NCI-H510A (cell line): ENCODE measurements at regions not wholly inside any gene's neighbourhood (a gene's known extent, or its start where the extent isn't known, plus 50 kb on each side); places are given as distances from the start of the nearest gene placed in this dataset.
A peak's percentile ranks its signal among the peaks of the same experiment; 100 is the strongest.
"Not testable (repeated sequence)": the region's sequence is repeated elsewhere in the genome, so short reads cannot be mapped to it uniquely, and the experiment has no call there.

Experiments
- DNase-seq: peaks from one replicate; lab custom pipeline; 2025; lab: John Stamatoyannopoulos, UW

DNA sequence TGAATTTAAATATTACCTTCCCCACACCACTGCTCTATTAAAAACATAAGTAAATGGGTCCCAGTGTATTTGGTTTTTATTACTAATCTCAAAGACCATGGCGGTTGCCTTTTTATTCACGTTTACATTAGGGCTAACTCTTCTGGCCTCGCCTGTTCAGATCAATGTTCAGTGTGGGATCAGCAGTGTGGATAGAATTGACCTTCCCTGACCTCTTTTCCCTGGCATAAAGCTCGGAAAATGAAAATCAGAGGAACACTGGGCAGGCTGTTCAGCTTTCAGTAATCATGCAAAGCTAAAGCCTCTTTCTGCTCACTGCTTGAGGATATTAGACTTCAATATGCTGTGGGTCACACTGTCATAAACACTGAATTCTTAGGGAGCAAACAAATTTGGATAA, 422.6 kb upstream of the ONECUT1 start:
- DNase-seq = no peak

DNA sequence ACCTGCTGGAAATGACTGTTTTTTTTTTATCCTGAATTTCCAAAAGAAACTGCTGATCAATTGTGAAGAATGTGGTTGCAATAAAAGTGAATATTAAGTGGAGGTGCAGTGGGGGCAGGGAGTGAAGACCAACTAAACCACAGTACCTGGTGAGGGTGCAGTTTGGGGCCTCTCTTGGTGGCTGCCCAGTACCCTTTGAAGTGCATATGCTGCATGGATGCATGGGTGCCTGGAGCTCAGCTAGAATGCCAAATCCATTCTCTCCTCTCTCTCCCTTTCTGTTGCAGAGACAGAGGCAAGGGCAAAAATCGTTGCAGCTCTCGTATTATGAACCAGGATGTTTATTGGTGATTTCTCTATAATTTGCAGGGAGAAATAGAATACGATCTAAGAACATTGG, 420.5 kb upstream of the ONECUT1 start:
- no peak for DNase-seq

DNA sequence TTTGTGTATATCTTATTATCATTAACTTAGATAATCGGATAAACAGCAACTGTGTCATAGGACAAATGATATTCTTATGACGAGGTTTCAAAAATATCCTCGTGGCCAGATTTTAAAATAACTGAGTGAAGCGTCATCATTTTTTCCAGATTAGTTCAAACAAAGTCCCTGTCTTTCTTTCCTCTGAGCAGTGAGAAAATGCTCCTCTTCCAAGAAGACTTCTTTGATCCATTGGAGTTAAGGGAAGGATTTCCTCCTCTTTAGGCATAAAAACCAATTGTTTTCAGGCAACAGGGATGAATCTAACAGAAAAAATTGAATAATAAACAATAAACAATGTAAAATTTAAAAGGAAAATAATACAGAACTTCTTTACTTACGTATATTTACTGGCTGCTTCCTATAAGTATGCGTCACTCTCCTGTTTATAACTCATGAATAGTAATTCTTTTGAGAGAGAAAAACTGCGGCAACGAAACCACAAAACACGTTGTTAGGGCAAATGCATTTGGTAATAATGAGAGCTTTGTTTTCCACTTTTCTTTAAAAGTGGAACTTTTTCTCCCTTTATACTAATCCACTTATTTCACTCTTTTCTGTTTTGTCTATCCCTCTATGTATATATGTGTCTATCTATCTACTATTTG, 419.4 kb upstream of the ONECUT1 start:
- DNase-seq = no peak

DNA sequence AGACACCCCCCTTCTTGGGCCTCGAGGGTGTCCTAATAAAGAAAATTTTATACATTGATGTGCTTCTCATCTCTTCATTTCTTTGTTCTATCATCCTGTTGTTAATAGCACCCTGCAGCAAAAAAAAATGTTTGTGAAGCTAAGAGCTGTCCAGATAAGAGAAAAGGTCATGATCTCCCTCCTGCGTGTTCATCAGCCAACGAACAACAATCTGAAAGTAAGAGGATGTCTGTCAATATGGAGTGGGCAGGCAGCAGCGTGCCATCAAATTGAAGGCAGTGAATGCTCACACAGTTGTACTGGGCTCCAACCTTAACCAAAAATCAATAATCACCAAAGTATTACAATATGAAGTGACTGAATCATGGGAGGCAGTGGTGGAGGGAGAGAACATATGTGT, 418.6 kb upstream of the ONECUT1 start:
- DNase-seq = no peak

DNA sequence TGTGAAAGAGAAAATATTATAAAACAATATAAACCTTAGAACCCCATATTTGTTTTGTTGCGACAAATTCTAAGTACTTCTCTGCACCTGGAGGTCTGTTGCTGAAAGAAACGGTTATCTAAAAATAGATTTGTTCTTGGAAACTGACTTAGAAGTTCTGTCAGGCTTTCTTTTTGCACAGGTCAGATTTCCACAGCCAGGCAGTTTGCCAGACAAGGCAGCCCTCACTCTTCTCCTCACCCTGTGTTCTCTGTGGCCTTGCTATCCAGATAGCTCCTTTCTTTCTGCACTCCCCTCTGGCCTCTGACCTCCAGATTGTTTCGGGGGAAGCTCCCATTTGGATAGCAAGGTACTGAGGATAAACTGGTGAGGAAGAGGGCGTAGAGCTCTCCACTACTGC, 413.3 kb upstream of the ONECUT1 start:
- DNase-seq = no peak

DNA sequence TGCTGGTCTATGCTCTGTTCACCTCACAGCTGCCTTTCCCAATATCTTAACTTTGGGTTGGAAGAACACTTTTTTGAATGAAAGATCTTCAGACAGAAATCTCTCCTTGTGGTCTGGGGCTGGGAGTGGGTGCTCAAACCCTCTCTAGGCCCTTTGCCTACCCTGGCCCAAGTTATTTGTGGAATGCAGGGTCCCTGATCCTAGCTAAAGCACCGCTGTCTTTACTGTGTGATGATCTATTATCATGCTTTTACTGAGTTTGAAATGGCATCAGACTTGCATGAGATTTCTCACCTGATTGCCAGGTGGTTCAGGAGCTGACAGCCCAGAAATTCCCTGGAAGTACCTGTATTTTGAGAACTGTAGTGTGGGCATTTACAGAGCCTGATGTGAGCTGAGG, 412.7 kb upstream of the ONECUT1 start:
- no peak for DNase-seq

DNA sequence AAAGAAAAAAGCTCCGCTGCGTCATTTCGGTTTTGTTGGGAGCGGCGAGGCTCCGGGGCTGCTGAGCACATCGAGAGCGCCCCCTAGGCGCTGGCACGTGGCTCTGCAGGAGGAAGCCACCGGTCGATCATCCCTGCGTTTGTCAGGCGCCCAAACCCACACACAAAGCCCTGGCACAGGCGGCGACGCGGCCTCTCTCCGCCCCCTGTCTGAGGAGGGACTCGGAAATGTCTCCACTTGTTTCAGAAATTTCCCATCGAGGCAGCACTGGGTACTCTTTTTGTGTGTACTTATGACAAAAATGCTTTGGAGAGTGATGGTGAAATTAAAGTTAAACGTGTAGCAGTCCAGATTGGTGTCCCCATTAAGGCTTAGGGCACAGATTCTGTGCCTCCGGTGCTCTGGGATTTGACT, 407.3 kb upstream of the ONECUT1 start:
- DNase-seq = peak; percentile 7

DNA sequence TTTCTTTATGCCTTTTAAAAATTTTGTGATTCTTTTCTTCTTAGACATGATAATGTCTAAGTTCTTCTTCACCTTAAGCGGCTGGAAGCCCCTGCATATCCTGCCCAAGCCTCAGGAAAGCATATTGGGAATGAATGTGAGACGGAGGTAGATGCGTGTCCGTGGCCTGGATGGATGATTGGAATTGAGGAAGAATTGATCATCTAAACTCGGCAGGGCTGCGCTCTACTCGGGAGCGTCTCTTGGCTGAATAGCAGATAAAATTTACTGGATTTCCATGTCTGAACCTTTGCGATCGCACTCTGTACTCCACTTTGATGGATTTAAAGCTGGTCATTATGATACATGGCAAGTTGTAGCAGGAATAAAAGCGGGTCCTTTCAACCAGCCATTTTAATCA, 406.7 kb upstream of the ONECUT1 start:
- DNase-seq = no peak

DNA sequence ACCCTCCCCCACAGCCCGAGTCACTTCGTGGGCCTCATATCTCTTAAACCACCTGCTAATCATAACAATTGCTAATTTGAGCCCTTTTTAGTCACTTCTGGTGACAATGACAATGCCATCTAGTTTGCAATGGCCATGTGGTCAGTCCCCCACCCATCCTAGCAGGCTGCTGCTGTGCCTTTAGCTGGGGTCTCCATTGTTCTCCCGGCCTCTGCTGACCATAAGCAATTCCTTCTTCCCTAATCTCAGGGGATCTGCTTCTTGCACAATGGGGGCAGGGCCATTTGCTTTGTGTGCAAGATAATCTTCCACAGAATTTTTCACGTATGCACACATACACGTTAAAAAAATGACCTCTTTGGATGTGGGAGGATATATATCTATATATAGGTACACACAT, 406.1 kb upstream of the ONECUT1 start:
- DNase-seq = no peak

DNA sequence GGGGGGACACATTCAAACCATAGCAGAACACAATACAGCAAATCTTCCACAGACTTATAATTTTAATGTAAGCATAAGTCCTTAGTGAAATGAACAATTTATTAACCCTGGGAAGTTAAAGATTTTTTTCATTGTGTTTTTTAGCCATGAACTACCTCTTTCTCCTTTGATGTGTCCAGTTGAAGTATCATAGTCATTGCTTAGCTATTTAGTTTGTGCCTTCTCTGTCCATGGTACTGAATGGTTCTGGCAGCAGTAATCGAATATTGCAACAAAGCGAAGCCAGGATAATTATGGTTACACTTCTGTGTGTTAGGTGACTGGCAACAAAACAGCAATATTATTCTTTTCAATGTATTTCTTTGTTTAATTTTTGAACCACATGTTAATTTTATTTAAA, 403.0 kb upstream of the ONECUT1 start:
- no peak for DNase-seq

DNA sequence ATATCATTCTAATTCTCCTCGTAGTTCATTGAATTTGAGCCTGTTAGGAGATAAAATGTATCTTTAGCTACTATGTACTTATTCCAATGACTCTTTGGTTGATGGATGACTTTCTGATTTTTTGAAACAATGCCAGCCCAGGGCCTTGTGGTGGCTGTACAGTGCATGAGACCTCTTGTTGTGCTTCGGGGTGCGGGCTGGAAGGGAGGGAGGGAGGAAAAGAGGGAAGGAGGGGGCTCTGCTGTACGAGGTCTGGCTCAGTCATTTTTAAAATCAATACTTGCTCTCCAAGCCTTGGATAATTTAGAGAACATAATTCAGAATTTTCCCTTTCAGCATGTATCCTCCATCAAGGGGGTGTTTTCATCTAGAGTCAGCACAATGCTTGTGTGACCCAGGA, 399.7 kb upstream of the ONECUT1 start:
- DNase-seq = no peak

DNA sequence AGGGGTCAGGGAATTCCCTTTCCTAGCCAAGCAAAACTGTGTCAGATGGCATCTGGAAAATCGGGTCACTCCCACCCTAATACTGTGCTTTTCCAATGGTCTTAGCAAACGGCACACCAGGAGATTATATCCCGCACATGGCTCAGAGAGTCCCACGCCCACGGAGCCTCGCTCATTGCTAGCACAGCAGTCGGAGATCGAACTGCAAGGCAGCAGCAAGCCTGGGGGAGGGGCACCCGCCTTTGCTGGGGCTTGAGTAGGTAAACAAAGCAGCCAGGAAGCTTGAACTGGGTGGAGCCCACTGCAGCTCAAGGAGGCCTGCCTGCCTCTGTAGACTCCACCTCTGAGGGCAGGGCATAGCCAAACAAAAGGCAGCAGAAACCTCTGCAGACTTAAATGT, 393.3 kb upstream of the ONECUT1 start:
- not testable (repeated sequence) for DNase-seq

DNA sequence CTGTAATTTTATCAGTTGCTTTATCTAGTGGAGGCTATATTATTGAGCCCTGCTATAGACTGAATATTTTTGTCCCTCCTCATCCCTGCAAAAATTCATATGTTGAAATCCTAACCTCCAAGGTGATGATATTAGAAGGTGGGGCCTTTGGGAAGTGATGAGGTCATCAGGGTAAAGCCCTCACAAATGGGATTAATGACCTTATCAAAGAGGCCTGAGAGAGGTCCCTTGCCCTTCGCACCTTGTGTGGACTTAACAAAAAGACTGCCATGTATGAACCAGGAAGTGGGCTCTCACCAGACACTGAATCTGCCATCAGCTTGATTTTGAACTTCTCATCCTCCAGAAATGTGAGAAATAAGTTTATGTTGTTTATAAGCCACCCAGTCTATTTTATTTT, 381.4 kb upstream of the ONECUT1 start:
- no peak for DNase-seq

DNA sequence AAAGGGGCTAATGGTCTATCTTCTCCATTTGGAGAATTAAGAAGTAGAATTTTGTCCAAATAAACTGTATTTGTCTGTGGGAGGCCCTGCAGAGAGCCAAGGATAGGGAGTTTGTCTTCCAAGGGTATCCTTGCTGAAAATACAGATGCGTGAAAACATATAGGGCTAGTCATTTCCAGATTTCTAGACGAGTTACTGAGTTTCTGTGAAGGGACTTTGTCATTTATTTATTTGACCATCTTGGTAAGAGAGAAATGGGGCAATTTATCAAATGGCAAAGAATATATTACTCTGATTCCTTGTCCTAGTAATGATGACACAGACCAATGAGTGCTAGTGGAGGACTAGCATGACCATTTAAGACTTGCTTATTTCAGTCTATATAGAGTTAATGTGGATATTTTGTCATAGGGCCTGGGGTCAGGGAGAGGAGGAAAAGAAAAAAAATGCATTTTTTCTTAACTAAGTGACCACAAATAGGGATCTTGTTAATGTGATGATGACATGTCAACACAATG, 376.6 kb upstream of the ONECUT1 start:
- no peak for DNase-seq

DNA sequence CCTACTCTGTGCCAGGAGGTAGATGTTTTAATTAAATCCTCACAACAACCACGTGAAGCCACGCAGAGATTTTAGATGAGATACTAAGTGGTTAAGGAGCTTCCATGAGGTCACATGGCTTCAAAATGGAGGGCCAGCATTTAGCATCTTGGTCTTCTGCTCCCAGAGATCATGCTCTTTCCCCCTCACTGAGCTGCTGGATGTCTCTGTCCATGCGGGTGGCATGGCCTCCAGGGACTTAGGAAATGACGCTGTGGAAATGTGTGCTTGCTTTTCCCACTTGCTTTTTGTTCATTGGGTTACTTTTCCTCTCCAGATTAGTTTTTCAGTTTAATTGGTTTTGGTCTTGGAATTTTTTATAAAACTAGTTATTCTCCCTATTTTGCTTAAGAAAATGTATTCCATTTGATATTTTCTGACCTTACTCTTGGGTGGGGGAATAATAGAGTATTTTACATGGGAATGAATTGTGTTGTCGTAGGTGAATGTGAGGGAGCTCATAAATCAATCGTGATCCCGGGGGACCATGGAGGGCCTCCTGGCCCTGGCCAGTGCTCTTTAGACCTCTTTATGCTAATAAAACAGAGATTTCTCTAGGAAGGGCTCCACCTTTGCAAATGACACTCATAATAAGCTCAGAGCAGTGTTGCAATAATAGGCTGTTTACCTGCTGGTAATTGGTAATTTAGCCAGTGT, 376.0 kb upstream of the ONECUT1 start:
- no peak for DNase-seq

DNA sequence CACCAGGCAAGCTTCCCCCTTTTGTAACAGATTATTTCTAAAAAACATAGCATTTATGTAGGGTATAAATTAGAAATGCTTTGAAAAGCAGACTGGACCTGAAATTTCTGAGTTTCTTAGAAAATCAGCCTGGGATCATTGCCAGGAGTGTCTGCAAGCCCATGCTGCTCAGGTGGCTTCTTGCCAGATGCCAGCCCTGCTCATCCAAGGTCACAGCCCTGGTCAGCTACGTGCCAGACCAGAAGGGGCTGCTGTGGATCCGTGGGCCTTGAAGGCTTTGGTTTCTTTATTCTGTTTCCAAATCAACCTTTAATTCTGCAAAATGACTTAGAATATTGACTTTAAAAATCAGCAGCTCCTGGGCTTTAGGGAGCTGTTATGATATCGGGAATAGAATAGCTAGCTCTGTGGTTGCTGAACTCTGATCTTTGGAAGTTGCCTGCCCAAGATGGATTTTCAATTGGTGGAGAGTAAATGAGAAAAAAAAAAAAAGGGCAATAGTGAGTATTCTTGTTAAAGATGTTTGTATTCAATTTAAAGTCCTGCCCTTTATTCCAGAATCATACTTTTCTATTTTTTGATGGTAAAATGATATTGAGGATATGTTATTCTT, 370.1 kb upstream of the ONECUT1 start:
- DNase-seq = no peak

DNA sequence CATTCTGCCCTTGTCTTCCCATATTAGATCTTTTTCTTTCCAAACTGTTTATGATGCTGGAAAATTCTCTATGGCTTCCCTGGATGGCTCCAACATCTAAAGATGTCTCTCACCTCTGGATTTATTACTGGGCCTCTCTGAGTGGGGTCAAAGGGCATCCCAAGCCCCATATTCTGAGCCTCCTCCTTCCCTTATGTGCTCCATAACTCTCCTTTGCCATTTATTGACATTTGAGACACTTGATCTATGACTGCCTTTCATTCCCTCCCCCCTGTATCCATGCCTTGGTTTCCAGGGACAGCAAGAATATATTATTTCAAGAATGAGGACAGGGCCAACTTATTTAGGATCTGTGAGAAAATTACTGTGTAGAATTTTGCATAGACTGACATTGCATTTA, 369.3 kb upstream of the ONECUT1 start:
- no peak for DNase-seq

DNA sequence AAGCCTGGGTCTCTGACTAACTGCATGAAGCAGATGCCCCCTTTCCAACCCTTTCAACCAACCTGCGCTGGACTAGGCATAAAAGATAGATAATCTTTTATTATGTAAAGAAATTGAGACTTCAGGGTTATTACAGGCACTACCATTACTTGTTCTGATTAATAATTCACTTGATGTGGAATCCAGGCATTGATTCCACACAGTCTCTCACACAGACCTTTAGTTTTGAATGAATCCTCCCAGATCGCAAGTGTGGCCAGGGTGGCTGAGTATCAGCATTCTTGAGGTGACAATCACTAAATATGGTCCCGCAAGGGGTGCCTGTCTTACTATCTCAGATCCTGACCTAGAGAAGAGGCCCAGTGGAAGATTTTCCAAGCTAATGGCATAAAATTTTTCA, 368.9 kb upstream of the ONECUT1 start:
- no peak for DNase-seq

DNA sequence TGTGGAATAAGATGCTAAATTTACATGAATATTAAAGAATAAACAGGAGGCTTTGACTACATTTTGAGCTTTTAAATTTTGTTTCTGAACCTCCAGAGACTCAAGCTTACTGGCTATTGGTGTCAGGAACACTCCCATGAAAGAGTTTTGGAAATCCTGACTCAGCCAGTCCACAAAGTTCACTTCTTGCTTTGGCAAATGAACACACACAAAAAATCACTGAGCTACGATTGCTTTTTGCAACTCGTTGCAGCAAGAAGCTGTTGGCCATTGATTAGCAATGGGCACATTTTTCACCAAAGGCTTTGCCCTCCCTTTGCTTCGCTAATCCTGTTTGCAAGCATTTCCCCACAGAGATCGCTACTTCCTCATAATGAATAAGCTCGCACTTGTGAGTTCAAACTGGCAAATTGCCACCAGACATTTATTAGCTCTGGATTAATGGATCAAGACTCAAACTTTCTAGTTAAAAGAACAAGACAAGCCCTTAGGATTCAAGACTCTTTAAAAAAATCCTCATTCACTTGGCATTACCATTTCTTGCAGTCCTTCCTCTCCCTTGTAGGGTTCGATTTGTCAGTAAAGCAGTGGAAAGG, 343.2 kb upstream of the ONECUT1 start:
- no peak for DNase-seq

DNA sequence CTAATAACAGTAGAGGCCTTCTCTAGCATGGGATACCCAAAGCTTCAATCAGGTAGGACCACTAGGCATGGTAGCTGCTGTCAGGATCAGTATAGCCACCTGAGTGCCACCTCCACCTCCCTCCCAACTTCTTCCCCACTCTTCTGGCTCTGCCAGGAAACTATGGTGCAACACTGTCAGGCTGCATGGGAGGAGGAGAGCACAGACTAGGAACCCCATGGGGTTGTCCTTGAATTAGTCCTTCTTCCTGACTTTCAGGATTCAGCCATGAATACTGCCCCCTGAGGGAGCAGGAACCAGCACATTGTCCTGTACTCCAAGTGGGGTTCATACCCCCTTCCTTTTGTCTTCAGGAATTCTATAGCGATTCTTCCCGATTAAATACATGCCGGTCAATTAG, 340.8 kb upstream of the ONECUT1 start:
- no peak for DNase-seq

DNA sequence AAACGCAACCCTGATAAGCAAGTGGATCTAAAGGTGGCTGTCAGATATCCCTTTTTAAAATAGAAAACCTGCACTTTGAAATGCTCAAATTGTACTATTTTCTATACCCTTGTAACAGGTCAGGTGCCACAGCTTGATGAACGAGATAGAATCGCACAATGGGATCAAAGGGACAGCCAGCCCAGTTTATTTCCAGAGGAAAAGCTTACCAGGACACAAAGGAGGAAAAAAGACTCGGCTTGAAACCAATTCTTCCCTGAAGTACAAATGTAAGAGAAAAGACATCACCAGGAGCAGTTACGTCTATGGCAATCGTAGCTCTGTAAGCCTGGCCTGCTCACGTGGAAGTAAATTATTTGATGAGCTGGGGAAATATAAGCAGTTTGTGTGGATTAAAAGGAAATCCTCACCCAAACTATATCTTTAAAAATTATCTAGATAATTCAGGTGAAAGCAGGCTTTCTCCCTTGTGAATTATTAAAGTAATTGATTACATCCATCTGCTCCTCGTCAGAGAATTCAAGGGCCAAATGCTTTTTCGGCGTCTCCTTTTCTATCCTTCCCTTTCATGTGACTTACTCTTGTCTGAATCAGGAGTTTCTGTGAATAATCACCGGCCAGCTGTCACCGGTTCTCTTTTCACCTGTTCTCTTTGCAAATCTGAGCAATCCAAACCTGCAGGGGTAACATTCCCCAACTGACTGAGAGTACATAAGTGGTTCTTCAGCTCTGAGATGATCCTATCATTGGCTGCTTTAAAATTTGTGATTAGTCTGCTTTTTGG, 339.2 kb upstream of the ONECUT1 start:
- DNase-seq = no peak

DNA sequence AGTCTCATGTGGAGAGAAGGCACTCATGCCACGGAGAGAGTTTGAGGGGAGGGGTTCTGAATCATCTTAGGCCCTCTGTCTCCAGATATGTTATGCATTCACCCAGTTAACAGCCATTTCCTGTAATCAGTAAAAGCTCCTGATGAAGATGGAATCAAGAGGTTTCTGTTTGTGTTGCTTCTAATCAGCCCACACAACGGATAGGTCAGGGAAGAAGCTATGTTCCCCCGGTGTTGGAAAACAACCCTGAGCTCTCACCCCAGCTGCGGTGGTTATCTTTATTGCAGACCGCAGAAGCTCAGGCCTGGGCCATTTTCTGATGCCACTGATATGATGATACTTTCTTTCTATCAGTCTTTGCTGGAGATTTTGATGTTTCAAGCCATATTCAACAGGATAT, 338.5 kb upstream of the ONECUT1 start:
- DNase-seq = no peak
